Spleen (tissue), 11 donors: ENCODE measurements at regions not wholly inside any gene's neighbourhood (a gene's known extent, or its start where the extent isn't known, plus 50 kb on each side); places are given as distances from the start of the nearest gene placed in this dataset.

Experiments used
- DNase-seq: peaks from one replicate; pipeline ENCODE4 v3.0.0-alpha.2; 2020
- H3K27ac ChIP-seq, 8 donors: fragments of 200-600 bp; sonication (generic) in 7 of 8; 1 replicate in 4 of 8; 2 replicates in 4 of 8; pipeline versions ENCODE4 v1.5.0 to v1.8.0; 2016 to 2021; ENCODE audit warnings: inconsistent platforms in 4 of 8, mild to moderate bottlenecking in 4 of 8, moderate library complexity in 1 of 8
- H3K27me3 ChIP-seq, 7 donors: fragments of 200-600 bp; sonication (generic) in 6 of 7; replicated peaks in 1 of 7; 1 replicate in 4 of 7; 2 replicates in 3 of 7; pipeline versions ENCODE4 v1.5.0 to v1.8.0; 2016 to 2021; ENCODE audit warnings: inconsistent platforms in 3 of 7, mild to moderate bottlenecking in 1 of 7
- H3K36me3 ChIP-seq, 6 donors: fragments of 200-600 bp; sonication (generic) in 5 of 6; 1 replicate in 4 of 6; 2 replicates in 2 of 6; pipeline versions ENCODE4 v1.5.0 to v1.8.0; 2016 to 2021; ENCODE audit warnings: inconsistent platforms in 2 of 6
- H3K4me1 ChIP-seq, 6 donors: fragments of 200-600 bp; sonication (generic) in 5 of 6; 1 replicate in 3 of 6; 2 replicates in 3 of 6; pipeline versions ENCODE4 v1.5.0 to v1.8.0; 2016 to 2021; ENCODE audit warnings: inconsistent platforms in 3 of 6
- H3K4me3 ChIP-seq, 8 donors: fragments of 200-600 bp; sonication (generic) in 7 of 8; 1 replicate in 4 of 8; 2 replicates in 4 of 8; pipeline versions ENCODE4 v1.5.0 to v1.8.0; 2016 to 2021; ENCODE audit warnings: inconsistent platforms in 4 of 8, mild to moderate bottlenecking in 4 of 8, moderate library complexity in 2 of 8
- H3K9me3 ChIP-seq, 8 donors: fragments of 200-600 bp; sonication (generic) in 7 of 8; 1 replicate in 4 of 8; 2 replicates in 4 of 8; pipeline versions ENCODE4 v1.5.0 to v1.8.0; 2016 to 2021; ENCODE audit warnings: inconsistent platforms in 4 of 8
- CTCF ChIP-seq, 11 experiments: fragments of 200-600 bp in 7 of 11; fragments of 450-650 bp in 4 of 11; sonication (generic) in 4 of 11; IDR thresholded peaks in 8 of 11; conservative IDR thresholded peaks in 3 of 11; 1 replicate in 7 of 11; 2 replicates in 4 of 11; pipeline versions ENCODE4 v1.4.0 to v1.8.0; 2016 to 2021; ENCODE audit warnings: antibody characterized with exemption in 11 of 11, inconsistent platforms in 4 of 11, mild to moderate bottlenecking in 1 of 11
- POLR2A ChIP-seq, 3 donors: fragments of 450-650 bp; IDR thresholded peaks; one replicate each; pipeline ENCODE4 v1.5.1; 2017; ENCODE audit warnings: antibody characterized with exemption in 3 of 3, mild to moderate bottlenecking in 1 of 3
- POLR2AphosphoS5 ChIP-seq, 3 donors: sonication (generic); formaldehyde crosslinking; IDR thresholded peaks; one replicate each; pipeline ENCODE4 v1.5.1; 2017; ENCODE audit warnings: antibody characterized with exemption in 3 of 3
- WGBS, 5 donors: extraction: QIAGEN DNeasy Blood & Tissue Kit in 3 of 5; methylation state at CpG; one replicate each; pipeline versions ENCODE4 v1.1.5 to v1.1.7; 2013 to 2018; 5-methylcytosine and 5-hydroxymethylcytosine counted together
- intact Hi-C: fragments of 100-400 bp; cut with DNase I; formaldehyde crosslinking; loops from one replicate; pipeline ENCODE4 v1.15.0; 2023; ENCODE audit warnings: low total_unique reads
- donor health status: healthy with polysubstance abuse.
- donor health status: DM: no; HTN: no; CAD: no; lungs with moderate emphysema.
- donor health status: DM: no; HTN: no; CAD: no.
- donor health status: Bipolar disorder and iron deficiency.
- donor health status: healthy.
- donor health status: DM: no; HTN: no; CAD: no.
- donor health status: DM: yes; HTN: yes; CAD: no.

- WGBS, 5 donors, result 30 to 36% (median 35%) methylated on average over 6 of the region's 6 CpGs
- Histone ChIP-seq H3K9me3 (no peaks in the 10 kb centered on the region), H3K4me3 (no peak overlapping the region), H3K27me3 (no peaks in the 10 kb centered on the region), H3K4me1 (no peaks in the 10 kb centered on the region), H3K36me3 (no peaks in the 10 kb centered on the region), H3K27ac (no peak overlapping the region)
- TF ChIP-seq POLR2A (IDR thresholded peaks at IDR 0.05) (no peak), CTCF (IDR thresholded peaks at IDR 0.05 in 8 of 11, conservative IDR thresholded peaks at IDR 0.05 in 3 of 11) (no peak), POLR2AphosphoS5 (IDR thresholded peaks at IDR 0.05) (no peak)
- DNase-seq, result no peak
- intact Hi-C loops, result no loop called here
These were observed 209.6 kb downstream of the SPATA18 start for GRCh38 chr4:52260514-52261210.

GRCh38 chr4:52263607-52264006 is 212.5 kb downstream of the SPATA18 start:
- Histone ChIP-seq H3K4me3 (no peak overlapping the region), H3K27ac (no peak overlapping the region), H3K9me3 (no peaks in the 10 kb centered on the region), H3K4me1 (no peaks in the 10 kb centered on the region), H3K27me3 (no peaks in the 10 kb centered on the region), H3K36me3 (no peaks in the 10 kb centered on the region)
- intact Hi-C loops, result no loop called here
- DNase-seq, result no peak
- peak in 1 of 3 donors; percentile 16 for TF ChIP-seq POLR2AphosphoS5 (IDR thresholded peaks at IDR 0.05)
- no peak for TF ChIP-seq CTCF (IDR thresholded peaks at IDR 0.05 in 8 of 11, conservative IDR thresholded peaks at IDR 0.05 in 3 of 11)
- no peak for TF ChIP-seq POLR2A (IDR thresholded peaks at IDR 0.05)

GRCh38 chr4:52265781-52266525 is 214.8 kb downstream of the SPATA18 start:
- intact Hi-C loops, result no loop called here
- Histone ChIP-seq H3K27ac (no peak overlapping the region), H3K27me3 (no peaks in the 10 kb centered on the region), H3K9me3 (no peaks in the 10 kb centered on the region), H3K36me3 (no peaks in the 10 kb centered on the region), H3K4me1 (no peaks in the 10 kb centered on the region), H3K4me3 (no peak overlapping the region)
- DNase-seq, result no peak
- 62 to 83% (median 75%) methylated on average over 6 of the region's 6 CpGs for WGBS, 5 donors
- TF ChIP-seq CTCF (IDR thresholded peaks at IDR 0.05 in 8 of 11, conservative IDR thresholded peaks at IDR 0.05 in 3 of 11) (no peak), POLR2A (IDR thresholded peaks at IDR 0.05) (no peak), POLR2AphosphoS5 (IDR thresholded peaks at IDR 0.05) (no peak)

- Histone ChIP-seq H3K9me3 (peaks cover 0 to 3% (median 0%) of the 10 kb centered on the region in 8 donors), H3K27ac (no peak overlapping the region), H3K36me3 (no peaks in the 10 kb centered on the region), H3K4me3 (no peak overlapping the region), H3K4me1 (no peaks in the 10 kb centered on the region), H3K27me3 (no peaks in the 10 kb centered on the region)
- no peak for TF ChIP-seq POLR2AphosphoS5 (IDR thresholded peaks at IDR 0.05)
- TF ChIP-seq POLR2A (IDR thresholded peaks at IDR 0.05), result no peak
- no peak for TF ChIP-seq CTCF (IDR thresholded peaks at IDR 0.05 in 8 of 11, conservative IDR thresholded peaks at IDR 0.05 in 3 of 11)
- intact Hi-C loops, result no loop called here
- no peak for DNase-seq
These were observed 215.5 kb downstream of the SPATA18 start for GRCh38 chr4:52266537-52267137.
